Progenitor cell of endocrine pancreas (in vitro differentiated cells): ENCODE measurements at regions not wholly inside any gene's neighbourhood (a gene's known extent, or its start where the extent isn't known, plus 50 kb on each side); places are given as distances from the start of the nearest gene placed in this dataset.

ENCODE experiments used
- DNase-seq: peaks from one replicate; pipeline ENCODE4 v3.0.0; 2021; ENCODE audit warnings: low spot score; ENCODE audit not compliant: unreplicated experiment
- H3K27ac Mint-ChIP-seq: 2 replicates; pipeline ENCODE4 v1.8.0; 2021; ENCODE audit warnings: mild to moderate bottlenecking, moderate library complexity, mixed read lengths
- H3K27me3 Mint-ChIP-seq: 2 replicates; pipeline ENCODE4 v1.8.0; 2021; ENCODE audit warnings: mixed read lengths
- H3K36me3 Mint-ChIP-seq: 2 replicates; pipeline ENCODE4 v1.8.0; 2022; ENCODE audit warnings: mixed read lengths; ENCODE audit not compliant: insufficient read depth
- H3K4me1 Mint-ChIP-seq: 2 replicates; pipeline ENCODE4 v1.8.0; 2021; ENCODE audit warnings: low read depth, mixed read lengths
- H3K4me3 Mint-ChIP-seq: 2 replicates; pipeline ENCODE4 v1.8.0; 2021; ENCODE audit warnings: low read depth, mild to moderate bottlenecking, moderate library complexity, mixed read lengths
- H3K9me3 Mint-ChIP-seq: 2 replicates; pipeline ENCODE4 v1.8.0; 2021; ENCODE audit warnings: low read depth, mixed read lengths
- CTCF ChIP-seq: fragments of 200-600 bp; sonication (generic); IDR thresholded peaks from one replicate; pipeline ENCODE4 v1.5.0; 2021; ENCODE audit warnings: antibody characterized with exemption, mild to moderate bottlenecking; ENCODE audit not compliant: unreplicated experiment

- no peak for TF ChIP-seq CTCF
- no peaks in the 10 kb centered on the region for H3K36me3 Mint-ChIP-seq
- no peak overlapping the region for H3K27ac Mint-ChIP-seq
- H3K4me3 Mint-ChIP-seq: no peak overlapping the region
- no peaks in the 10 kb centered on the region for H3K27me3 Mint-ChIP-seq
- peaks cover 4% of the 10 kb centered on the region for H3K9me3 Mint-ChIP-seq
- peaks cover 3% of the 10 kb centered on the region for H3K4me1 Mint-ChIP-seq
- no peak for DNase-seq
Measured at GRCh38 chr2:62559582-62559981, 53.6 kb upstream of the TMEM17 start.

- no peaks in the 10 kb centered on the region for H3K36me3 Mint-ChIP-seq
- no peak for TF ChIP-seq CTCF
- no peaks in the 10 kb centered on the region for H3K4me1 Mint-ChIP-seq
- peaks cover 4% of the 10 kb centered on the region for H3K9me3 Mint-ChIP-seq
- no peaks in the 10 kb centered on the region for H3K27me3 Mint-ChIP-seq
- H3K4me3 Mint-ChIP-seq: no peak overlapping the region
- H3K27ac Mint-ChIP-seq: no peak overlapping the region
- no peak for DNase-seq
Measured at GRCh38 chr2:62558743-62559142, 52.7 kb upstream of the TMEM17 start.

- Mint-ChIP-seq H3K4me1 (peaks cover under 1% of the 10 kb centered on the region), H3K9me3 (peaks cover 4% of the 10 kb centered on the region), H3K4me3 (no peak overlapping the region), H3K36me3 (no peaks in the 10 kb centered on the region), H3K27ac (no peak overlapping the region), H3K27me3 (no peaks in the 10 kb centered on the region)
- DNase-seq: no peak
- no peak for TF ChIP-seq CTCF
Measured at GRCh38 chr2:62556086-62556485, 50.1 kb upstream of the TMEM17 start.
